HL-60/S4 treated with retinoic acid at 250 ng/mL for 4 days and 3 days (cell line): ENCODE measurements at regions not wholly inside any gene's neighbourhood (a gene's known extent, or its start where the extent isn't known, plus 50 kb on each side); places are given as distances from the start of the nearest gene placed in this dataset.

Source experiments
- in situ Hi-C: fragments of 300-500 bp; cut with MboI; formaldehyde crosslinking; loops from 2 replicates; pipeline ENCODE4 v1.7.0; 2022; ENCODE audit warnings: low sequenced_read_pairs

DNA sequence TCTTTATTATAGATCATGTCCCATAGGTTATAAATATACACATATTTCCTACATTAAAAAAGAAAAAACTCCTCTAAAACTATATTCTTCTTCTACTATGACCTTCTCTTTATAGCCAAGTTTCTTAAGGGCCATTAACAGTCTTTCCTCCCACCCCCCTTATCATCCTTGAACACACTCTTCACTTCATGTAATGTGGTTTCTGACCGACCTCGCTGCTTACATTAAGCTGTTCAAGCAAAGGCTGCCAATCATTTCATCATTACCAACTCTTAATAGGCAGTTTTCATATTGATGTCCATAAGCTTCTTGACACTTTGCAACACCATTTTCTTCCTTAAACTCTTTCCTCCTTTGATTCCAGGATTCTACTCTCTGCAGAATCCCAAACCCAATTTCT is 283.0 kb upstream of the PCSK5 start:
- in situ Hi-C loops: no loop called here

DNA sequence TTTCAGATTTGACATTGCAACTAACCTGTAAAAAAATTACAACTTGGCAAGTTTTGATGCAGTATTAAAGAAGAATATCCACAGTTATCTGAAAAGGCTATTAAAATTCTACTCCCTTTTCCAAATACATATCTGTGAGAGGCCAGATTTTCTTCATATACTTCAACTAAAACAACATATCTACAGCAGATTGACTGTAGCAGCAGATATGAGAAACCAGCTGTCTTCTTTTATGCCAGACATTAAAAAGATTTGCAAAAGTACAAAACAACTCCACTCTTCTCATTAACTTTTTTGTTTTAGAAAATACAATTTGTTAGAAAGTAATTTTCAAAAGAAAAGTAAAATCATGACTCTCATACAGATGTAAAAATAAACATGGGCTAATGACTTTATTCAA is 281.1 kb upstream of the PCSK5 start:
- in situ Hi-C loops: no loop called here

GRCh38 chr9:75610246-75610645 is 280.2 kb upstream of the PCSK5 start:
- in situ Hi-C loops: no loop called here

DNA sequence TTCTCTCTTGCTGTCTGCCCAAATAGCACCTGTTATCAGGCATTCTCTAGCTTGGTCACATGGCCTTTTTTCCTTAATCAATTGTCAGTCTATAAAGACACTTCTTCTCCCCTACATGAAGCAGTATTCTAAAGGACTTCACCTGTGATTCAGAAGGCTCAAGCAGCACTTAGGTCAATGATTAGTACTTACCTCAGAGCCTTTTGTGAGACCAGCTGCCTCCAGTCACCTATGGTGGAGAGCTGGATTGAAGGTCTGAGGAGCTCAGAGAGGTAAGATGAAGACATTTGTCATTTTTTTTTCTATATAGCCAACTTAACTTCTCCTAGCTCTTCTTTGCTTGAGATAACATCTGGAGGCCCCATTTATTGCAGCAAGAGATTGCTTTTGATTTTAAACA is 278.3 kb upstream of the PCSK5 start:
- in situ Hi-C loops: no loop called here

DNA sequence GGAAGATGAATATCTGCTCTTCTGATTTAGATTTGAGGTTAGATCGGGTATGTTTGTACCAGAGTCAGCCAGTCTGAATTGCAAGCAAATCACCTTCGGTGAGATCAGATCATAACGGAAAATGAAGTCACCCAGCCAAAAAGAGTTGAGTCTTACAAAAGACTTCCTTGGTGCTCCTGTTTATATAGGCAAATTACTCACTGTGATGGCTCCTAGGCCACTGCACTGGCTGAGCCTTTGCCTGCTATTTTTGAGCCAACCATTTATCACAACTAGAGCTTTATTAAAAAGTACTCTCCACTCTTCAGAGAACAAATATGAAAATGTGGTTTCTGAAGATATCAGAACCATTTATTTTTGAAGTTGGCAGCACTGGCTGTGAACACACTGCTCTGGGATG is 277.7 kb upstream of the PCSK5 start:
- in situ Hi-C loops: no loop called here

- in situ Hi-C loops: no loop called here
Measured at GRCh38 chr9:75615284-75615683, 275.2 kb upstream of the PCSK5 start.

DNA sequence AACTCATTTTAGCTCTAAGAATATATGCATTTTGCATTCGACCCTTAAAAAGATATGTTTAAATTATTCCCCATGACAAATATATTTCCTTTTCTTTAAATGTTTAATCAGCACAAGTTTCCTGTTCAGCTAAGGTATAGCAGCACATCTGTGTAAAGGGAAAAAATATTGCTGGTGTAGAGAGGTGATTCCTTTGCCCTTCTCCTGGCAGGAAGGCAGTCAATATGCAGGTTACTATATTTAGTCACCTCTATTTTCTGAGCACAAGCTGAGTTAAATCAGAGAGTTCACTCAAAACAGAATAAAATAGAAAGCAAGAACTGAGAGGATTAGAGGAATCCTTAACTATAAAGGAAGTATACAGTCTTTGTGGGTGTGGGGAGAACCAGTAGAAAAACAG is 274.4 kb upstream of the PCSK5 start:
- in situ Hi-C loops: no loop called here

DNA sequence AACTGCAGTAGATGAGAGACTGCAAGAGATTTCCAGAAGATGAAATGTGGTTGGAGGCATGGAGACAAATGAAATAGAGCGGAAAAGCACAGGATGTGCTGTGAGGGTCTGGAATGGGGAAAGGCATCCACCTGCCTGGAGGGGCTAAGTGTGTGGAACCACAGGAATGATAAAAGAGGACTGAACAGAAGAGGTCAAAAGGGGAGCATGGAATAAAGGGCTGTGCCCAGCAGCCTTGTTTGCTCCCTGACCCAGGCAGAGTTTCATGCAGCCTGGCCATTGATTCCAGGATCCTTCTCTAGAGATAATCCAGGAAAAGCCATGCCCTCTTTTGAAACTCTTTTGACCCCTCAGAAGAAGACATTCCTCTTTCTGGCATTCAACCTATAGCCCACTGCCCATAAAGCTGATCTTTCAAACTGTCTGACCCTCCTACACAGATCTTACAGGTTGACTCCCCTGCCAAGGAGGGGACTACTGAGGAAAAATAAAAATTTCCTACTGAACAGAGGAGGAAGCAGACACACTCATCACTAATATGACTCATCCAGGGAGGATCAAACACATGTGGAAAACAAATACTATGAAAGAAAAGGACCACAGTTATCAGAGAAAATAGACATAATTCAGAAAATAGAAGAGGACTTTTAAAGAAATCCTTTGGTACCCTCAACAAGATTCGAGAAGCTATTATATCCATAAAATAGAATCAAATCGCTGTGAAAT is 273.5 kb upstream of the PCSK5 start:
- in situ Hi-C loops: no loop called here

DNA sequence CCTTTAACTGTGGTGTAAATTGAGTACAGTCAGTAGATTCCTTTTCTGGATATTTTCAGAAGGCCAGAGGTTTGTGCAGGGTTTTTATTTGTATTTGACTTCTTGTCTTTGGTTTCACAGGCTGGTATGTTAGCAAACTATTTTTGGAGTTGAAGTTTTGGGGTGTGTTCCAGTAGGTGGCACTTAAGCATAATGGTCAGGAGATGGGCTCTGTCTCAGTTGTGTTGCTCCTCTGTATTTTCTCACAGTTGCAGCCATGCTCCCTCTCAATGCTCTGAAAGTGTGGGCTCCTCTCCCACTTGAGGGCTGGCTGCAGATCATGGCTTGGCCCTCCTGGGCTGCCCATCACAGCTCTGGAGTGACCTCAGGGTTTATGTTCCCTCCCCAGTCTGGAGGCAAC is 267.0 kb upstream of the PCSK5 start:
- in situ Hi-C loops: no loop called here

DNA sequence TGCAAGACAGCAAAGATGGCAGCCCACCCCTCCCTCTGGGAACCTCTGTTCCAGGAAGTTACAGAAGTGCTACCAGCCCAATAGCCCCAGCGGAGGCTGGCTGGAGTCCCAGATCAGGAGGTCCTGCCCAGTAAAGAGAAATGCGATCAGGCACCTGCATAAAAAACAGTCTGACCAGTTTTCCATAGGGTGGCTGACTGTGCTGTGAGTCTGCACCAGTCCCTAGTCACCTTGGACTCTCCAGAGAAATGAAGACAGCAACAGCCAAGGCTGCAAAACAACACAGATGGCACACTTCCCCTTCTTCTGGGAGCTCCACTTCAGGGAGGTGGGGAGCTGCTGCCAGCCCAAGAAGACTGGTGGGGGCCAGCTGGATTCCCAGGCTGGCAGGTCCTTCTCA is 265.5 kb upstream of the PCSK5 start:
- in situ Hi-C loops: no loop called here

DNA sequence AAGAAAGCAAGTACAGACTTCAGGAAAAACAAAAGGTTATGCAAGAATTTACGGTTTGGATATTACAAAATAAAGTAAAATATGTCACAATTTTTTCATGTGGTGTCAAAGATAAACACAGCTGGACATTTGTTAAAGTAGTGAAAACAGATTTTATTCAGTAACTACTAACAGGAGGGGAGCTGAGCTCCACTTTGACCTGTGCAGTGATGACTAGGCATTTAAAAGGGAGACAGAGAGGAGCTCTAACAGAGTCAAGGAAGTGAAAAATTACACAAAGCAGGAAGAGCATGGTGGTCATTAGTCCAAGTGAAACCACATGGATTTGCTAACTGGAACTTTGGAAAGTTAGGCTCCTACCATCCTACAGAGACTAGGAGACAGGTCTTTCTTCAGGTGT is 263.6 kb upstream of the PCSK5 start:
- in situ Hi-C loops: no loop called here

- in situ Hi-C loops: no loop called here
Measured at GRCh38 chr9:75628952-75629351, 261.5 kb upstream of the PCSK5 start.

DNA sequence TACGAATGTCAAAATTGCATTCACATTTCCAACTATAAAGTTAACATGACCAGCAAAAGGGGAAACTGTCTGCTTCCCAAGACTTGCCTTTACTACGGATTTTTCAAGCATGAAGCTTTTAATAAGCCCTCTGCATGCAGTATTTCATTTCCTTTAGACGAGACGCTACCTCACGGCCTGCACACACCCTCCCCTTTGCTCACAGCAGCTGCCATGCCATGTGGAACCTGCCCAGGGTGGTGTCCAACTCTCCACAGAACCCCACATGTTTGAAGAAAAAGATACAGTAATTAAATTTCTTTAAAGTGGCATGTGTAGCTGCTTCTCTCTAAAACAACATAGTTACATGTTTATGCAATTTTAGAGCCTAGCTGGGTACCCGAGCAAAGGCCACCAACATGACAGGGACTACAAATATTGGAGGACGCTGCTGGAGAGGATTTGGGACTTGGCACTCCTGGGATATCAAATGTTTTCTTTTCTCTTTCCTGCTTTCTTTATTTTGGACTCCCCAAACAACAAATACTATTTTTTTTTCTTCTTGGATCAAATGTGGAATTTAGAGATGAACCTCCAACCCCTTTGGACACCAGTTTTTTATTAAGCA is 256.9 kb upstream of the PCSK5 start:
- in situ Hi-C loops: no loop called here

DNA sequence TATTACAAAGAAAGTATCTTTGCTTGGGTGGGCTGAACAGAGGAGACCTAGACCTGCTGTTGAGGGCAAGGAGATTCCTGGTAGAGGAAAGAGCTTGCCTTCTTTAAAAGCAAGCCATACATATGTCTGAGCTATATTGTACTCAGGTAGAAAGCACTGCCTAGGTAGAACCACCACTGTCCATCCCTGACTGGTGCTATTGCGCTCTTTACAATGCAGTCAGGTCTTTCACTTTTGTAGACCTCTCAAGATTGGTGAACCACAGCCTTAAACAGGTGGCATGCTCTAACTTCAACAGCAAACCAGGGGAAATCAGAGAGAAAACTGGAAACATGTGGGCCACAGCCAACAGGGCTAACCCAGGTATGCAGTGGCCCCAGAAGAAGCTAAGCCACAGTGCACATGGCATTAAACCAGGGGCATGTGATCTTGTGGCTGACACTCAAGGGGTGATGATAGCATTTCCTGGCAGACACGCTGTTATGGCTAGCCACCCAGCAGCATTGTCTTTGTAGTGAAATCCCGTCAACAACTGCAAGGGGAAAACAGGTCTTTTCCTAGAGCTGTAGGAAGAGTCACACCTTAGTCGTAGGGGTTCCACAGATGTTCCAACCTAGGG is 253.9 kb upstream of the PCSK5 start:
- in situ Hi-C loops: no loop called here

GRCh38 chr9:75639971-75640610 is 250.4 kb upstream of the PCSK5 start:
- in situ Hi-C loops: no loop called here

DNA sequence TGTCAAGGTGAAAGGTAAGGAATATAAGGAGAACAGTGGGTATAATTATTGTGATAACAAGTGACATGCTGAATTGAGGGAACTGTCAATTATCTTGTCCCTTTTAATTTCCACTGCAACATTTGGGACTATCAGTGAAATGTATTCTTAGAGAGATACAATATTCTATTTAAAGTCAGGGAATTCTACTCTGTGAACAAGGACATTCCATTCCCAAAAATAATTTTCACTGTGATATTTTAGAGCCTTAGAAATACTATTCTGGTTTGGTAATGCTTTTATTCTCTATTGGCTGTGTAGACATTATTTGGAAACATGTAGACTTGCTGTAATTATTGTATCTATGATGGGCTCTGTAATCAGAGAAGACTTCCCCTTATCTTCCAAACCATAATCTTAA is 248.0 kb upstream of the PCSK5 start:
- in situ Hi-C loops: no loop called here

DNA sequence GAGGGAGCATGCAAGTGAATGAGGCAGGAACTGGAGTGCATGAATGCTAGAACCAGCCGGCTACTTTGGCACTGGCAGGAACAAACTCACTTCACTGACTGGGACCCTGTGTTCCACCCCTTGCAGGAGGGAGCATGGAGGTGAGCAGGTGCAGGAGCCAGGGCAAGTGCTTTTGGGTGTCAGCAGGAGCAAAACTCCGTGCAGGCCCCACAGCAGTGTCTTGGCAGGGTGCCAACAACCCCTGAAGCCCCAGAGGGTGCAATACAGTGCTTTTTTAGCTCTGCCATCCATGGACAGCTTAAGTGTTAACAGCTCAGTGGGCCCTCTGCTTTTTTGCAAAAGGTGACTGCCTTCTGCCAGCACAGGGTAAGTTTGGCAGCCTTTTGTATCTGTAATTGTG is 245.8 kb upstream of the PCSK5 start:
- in situ Hi-C loops: no loop called here

- in situ Hi-C loops: no loop called here
Measured at GRCh38 chr9:75648034-75648433, 242.4 kb upstream of the PCSK5 start.

- in situ Hi-C loops: no loop called here
Measured at GRCh38 chr9:75649060-75649459, 241.4 kb upstream of the PCSK5 start.

DNA sequence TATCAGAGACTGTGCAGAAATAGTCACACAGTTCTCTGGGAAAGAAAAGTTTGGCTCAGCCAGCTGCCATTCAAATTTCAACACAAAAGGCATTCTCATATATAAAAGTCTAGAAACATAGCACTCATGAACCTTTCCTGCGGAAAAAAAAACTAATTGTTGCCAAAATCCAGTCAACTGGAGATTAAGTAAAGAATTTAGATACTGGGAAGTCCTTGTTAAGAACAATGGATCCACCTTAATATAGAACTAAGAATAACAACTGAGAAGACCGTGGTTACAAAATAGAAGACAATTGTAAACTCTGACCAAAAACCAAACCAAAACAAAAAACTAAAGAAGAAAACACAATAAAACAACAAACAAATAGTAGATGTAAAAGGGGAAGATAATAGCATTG is 238.8 kb upstream of the PCSK5 start:
- in situ Hi-C loops: no loop called here

- in situ Hi-C loops: no loop called here
Measured at GRCh38 chr9:75653335-75653734, 237.1 kb upstream of the PCSK5 start.

DNA sequence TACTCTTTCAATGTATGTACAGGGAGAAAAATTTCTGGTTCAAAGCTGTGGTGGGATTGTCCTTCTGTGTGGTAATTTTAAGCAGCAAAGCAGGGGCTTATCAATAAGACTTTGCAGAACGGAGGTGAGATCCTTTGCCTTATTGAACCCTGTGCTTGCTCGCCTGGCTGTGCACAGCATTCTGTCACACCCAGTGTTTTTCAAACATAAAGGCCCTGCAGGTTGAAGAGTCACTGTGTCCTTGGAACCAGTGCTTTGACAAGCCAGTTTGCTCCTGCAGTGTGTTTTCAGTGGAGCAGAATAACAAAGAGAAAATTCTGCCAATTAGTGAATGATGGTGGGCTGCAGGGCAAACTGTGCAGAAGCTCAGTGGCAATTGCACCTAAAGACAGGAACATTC is 236.7 kb upstream of the PCSK5 start:
- in situ Hi-C loops: no loop called here
